Endothelial cell of umbilical vein (primary cell): ENCODE measurements at regions not wholly inside any gene's neighbourhood (a gene's known extent, or its start where the extent isn't known, plus 50 kb on each side); places are given as distances from the start of the nearest gene placed in this dataset.

Experiments
- BruUV-seq: library from RNA; stranded (reverse); fragments of 400-500 nt; replicated peaks from 2 replicates; lab custom pipeline; 2021; lab: Mats Ljungman, UMichigan
- CTCF ChIA-PET: fragments of 300-600, 350-600 bp; sonication (Branson Sonifier 250); formaldehyde crosslinking; loops from one replicate; lab custom pipeline; 2021; ENCODE audit warnings: antibody characterized with exemption, inconsistent platforms; lab: Charles Lee
- POLR2A ChIA-PET: fragments of 300-600, 350-600 bp; sonication (Branson Sonifier 250); formaldehyde crosslinking; loops from one replicate; lab custom pipeline; 2021; ENCODE audit warnings: antibody characterized with exemption, inconsistent platforms; lab: Charles Lee
- DNase-seq: peaks from one replicate; pipeline ENCODE4 v3.0.0-alpha.2; 2011; ENCODE audit warnings: low read depth, low spot score
- FAIRE-seq: peaks from 2 replicates; lab custom pipeline; 2011; peaks lifted over from hg19 to GRCh38; lab: Jason Lieb, UNC
- H2AFZ ChIP-seq: 2 replicates; pipeline ENCODE4 v1.6.0; 2012; ENCODE audit warnings: low read depth, low read length, control low read depth, inconsistent platforms
- H3K27ac ChIP-seq: 2 replicates; pipeline ENCODE4 v1.5.1; 2011; ENCODE audit warnings: low read depth, mild to moderate bottlenecking, control low read depth, low read length, moderate library complexity; ENCODE audit not compliant: insufficient read depth
- H3K27me3 ChIP-seq, 2 experiments: 2 replicates each; pipeline versions ENCODE4 v1.6.0 to v1.6.1; 2011; ENCODE audit warnings: low read length in 2 of 2, mixed read lengths in 1 of 2; ENCODE audit not compliant: control insufficient read depth in 2 of 2, insufficient read depth in 2 of 2
- H3K36me3 ChIP-seq, 2 experiments: 2 replicates in 1 of 2; 3 replicates in 1 of 2; pipeline ENCODE4 v1.5.1; 2011; ENCODE audit warnings: low read length in 2 of 2, mild to moderate bottlenecking in 1 of 2, moderate library complexity in 1 of 2; ENCODE audit not compliant: control insufficient read depth in 2 of 2, insufficient read depth in 2 of 2; ENCODE audit errors: extremely low read depth in 1 of 2
- H3K4me1 ChIP-seq: 3 replicates; pipeline ENCODE4 v1.5.1; 2011; ENCODE audit warnings: mild to moderate bottlenecking, low read length; ENCODE audit not compliant: control insufficient read depth, insufficient read depth; ENCODE audit errors: extremely low read depth
- H3K4me2 ChIP-seq: 2 replicates; pipeline ENCODE4 v1.6.1; 2011; ENCODE audit warnings: low read length, control low read depth, mixed read lengths; ENCODE audit not compliant: insufficient read depth
- H3K4me3 ChIP-seq, 3 experiments: fragments of 200-600 bp in 1 of 3; sonication (generic), shearing (Covaris generic) in 1 of 3; replicated peaks in 1 of 3; 2 replicates each; pipeline ENCODE4 v1.5.1; 2011 to 2016; ENCODE audit warnings: control low read depth in 3 of 3, low read length in 3 of 3, mild to moderate bottlenecking in 2 of 3, inconsistent platforms in 1 of 3, low read depth in 1 of 3, moderate library complexity in 1 of 3; ENCODE audit not compliant: insufficient read depth in 1 of 3
- H3K79me2 ChIP-seq: 2 replicates; pipeline ENCODE4 v1.6.0; 2012; ENCODE audit warnings: low read length, inconsistent platforms; ENCODE audit not compliant: control insufficient read depth, insufficient read depth
- H3K9ac ChIP-seq: replicated peaks from 2 replicates; pipeline ENCODE3; 2011; ENCODE audit warnings: low read length, control low read depth; ENCODE audit not compliant: insufficient read depth; ENCODE audit errors: extremely low read depth
- H3K9me1 ChIP-seq: replicated peaks from 3 replicates; pipeline ENCODE4 v1.6.0; 2011; ENCODE audit warnings: mild to moderate bottlenecking, low read length; ENCODE audit not compliant: control insufficient read depth, insufficient read depth; ENCODE audit errors: extremely low read depth
- H3K9me3 ChIP-seq: replicated peaks from 2 replicates; pipeline ENCODE4 v1.5.1; 2012; ENCODE audit warnings: low read length, inconsistent platforms; ENCODE audit not compliant: control insufficient read depth, insufficient read depth
- H4K20me1 ChIP-seq: replicated peaks from 2 replicates; pipeline ENCODE3; 2011; ENCODE audit warnings: mild to moderate bottlenecking, low read length; ENCODE audit not compliant: control insufficient read depth, insufficient read depth; ENCODE audit errors: extremely low read depth
- EZH2 ChIP-seq: IDR thresholded peaks from 2 replicates; pipeline ENCODE4 v1.6.1; 2012; ENCODE audit warnings: borderline replicate concordance, low read depth, mild to moderate bottlenecking, moderate library complexity, low read length, inconsistent platforms; ENCODE audit not compliant: severe bottlenecking
- FOS ChIP-seq: IDR thresholded peaks from 2 replicates; pipeline ENCODE4 v1.6.1; 2011; ENCODE audit warnings: mild to moderate bottlenecking, low read length, moderate library complexity, borderline replicate concordance; ENCODE audit not compliant: insufficient read depth
- GATA2 ChIP-seq: IDR thresholded peaks from 2 replicates; pipeline ENCODE4 v1.7.0; 2011; ENCODE audit warnings: low read depth, mild to moderate bottlenecking, moderate library complexity, mixed read lengths, low read length; ENCODE audit not compliant: insufficient read length, insufficient read depth
- JUN ChIP-seq: IDR thresholded peaks from 2 replicates; pipeline ENCODE4 v1.6.1; 2011; ENCODE audit warnings: borderline replicate concordance, low read depth; ENCODE audit not compliant: insufficient read length, insufficient read depth
- MYC ChIP-seq: IDR thresholded peaks from one replicate; pipeline ENCODE4 v1.6.1; 2011; ENCODE audit warnings: mild to moderate bottlenecking, low read depth, low read length
- POLR2A ChIP-seq: IDR thresholded peaks from 2 replicates; pipeline ENCODE4 v1.6.1; 2012; ENCODE audit warnings: low read depth, mild to moderate bottlenecking, control low read depth, low read length
- POLR2AphosphoS5 ChIP-seq: IDR thresholded peaks from 2 replicates; pipeline ENCODE4 v1.6.1; 2012; ENCODE audit warnings: low read depth, mild to moderate bottlenecking, control low read depth, low read length, moderate library complexity; ENCODE audit not compliant: insufficient read depth
- dilution Hi-C: fragments of 300-500 bp; cut with MboI; formaldehyde crosslinking; loops from one replicate; pipeline ENCODE4 v1.15.0; 2019; ENCODE audit warnings: low sequenced_read_pairs; ENCODE audit not compliant: extremely low pct_ligation_motif_present
- intact Hi-C: fragments of 100-400 bp; cut with micrococcal nuclease; formaldehyde crosslinking; loops from one replicate; pipeline ENCODE4 v1.10.0; 2022
- TF ChIP-seq, protein P1 (sequence below), 2 donors: IDR thresholded peaks; 1 replicate in 1 of 2; 2 replicates in 1 of 2; pipeline ENCODE4 v1.5.1; 2011; ENCODE audit warnings: low read length in 2 of 2, mild to moderate bottlenecking in 2 of 2, moderate library complexity in 2 of 2, control low read depth in 1 of 2, inconsistent platforms in 1 of 2, low read depth in 1 of 2; ENCODE audit not compliant: insufficient read depth in 1 of 2; ENCODE audit errors: extremely low read depth in 1 of 2
- TF ChIP-seq, protein P2 (sequence below): IDR thresholded peaks from 2 replicates; pipeline ENCODE4 v1.6.1; 2011; ENCODE audit not compliant: insufficient read depth, insufficient read length

DNA sequence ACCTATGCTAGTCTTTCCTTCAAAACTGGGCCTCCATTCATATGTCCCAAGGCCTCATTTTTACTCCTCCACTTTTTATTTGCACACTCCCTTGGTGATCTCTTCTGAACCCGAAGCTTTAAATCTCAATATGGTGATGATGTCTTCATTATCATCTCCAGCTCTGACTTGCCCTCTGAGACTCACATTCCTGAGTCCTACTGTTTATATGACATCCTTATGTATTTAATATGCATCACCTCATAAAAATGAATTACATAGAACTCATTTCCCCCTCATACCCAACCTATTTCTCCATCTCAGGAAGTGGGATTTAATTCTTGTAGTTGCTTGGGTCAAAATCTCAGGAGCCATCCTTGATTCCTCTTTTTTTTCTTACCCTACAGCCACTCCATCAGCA, 473.0 kb downstream of the EBF1 start:
- POLR2A ChIA-PET = no interaction called here
- Histone ChIP-seq H3K27me3 (no peaks in the 10 kb centered on the region), H3K4me2 (no peak overlapping the region), H3K9me1 (no peaks in the 10 kb centered on the region), H2AFZ (no peak overlapping the region), H4K20me1 (no peaks in the 10 kb centered on the region), H3K4me1 (no peaks in the 10 kb centered on the region), H3K27ac (no peak overlapping the region), H3K79me2 (no peaks in the 10 kb centered on the region), H3K4me3 (no peak overlapping the region), H3K9ac (no peak overlapping the region), H3K9me3 (peaks cover 4% of the 10 kb centered on the region), H3K36me3 (no peaks in the 10 kb centered on the region)
- BruUV-seq = no TSS peak
- dilution Hi-C loops = no loop called here
- intact Hi-C loops = no loop called here
- FAIRE-seq (no peak), DNase-seq (no peak)
- CTCF ChIA-PET = no interaction called here
- TF ChIP-seq, protein P1, sequence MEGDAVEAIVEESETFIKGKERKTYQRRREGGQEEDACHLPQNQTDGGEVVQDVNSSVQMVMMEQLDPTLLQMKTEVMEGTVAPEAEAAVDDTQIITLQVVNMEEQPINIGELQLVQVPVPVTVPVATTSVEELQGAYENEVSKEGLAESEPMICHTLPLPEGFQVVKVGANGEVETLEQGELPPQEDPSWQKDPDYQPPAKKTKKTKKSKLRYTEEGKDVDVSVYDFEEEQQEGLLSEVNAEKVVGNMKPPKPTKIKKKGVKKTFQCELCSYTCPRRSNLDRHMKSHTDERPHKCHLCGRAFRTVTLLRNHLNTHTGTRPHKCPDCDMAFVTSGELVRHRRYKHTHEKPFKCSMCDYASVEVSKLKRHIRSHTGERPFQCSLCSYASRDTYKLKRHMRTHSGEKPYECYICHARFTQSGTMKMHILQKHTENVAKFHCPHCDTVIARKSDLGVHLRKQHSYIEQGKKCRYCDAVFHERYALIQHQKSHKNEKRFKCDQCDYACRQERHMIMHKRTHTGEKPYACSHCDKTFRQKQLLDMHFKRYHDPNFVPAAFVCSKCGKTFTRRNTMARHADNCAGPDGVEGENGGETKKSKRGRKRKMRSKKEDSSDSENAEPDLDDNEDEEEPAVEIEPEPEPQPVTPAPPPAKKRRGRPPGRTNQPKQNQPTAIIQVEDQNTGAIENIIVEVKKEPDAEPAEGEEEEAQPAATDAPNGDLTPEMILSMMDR (IDR thresholded peaks at IDR 0.05; ENCODE audit: extremely low read depth in 1 of 2, insufficient read depth in 1 of 2, low read depth in 1 of 2, low read length in 2 of 2) = no peak
- TF ChIP-seq POLR2A (no peak), POLR2AphosphoS5 (no peak), GATA2 (no peak), JUN (no peak), EZH2 (no peak), FOS (no peak), MYC (no peak)
- TF ChIP-seq, protein P2, sequence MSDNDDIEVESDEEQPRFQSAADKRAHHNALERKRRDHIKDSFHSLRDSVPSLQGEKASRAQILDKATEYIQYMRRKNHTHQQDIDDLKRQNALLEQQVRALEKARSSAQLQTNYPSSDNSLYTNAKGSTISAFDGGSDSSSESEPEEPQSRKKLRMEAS = no peak
